PC-9 (cell line): ENCODE measurements at regions not wholly inside any gene's neighbourhood (a gene's known extent, or its start where the extent isn't known, plus 50 kb on each side); places are given as distances from the start of the nearest gene placed in this dataset.

Experiments used
- BruUV-seq: library from RNA; stranded (reverse); fragments of 400-500 nt; replicated peaks from 2 replicates; lab custom pipeline; 2021; lab: Mats Ljungman, UMichigan
- CTCF ChIA-PET: fragments of 300-600 bp; sonication (Branson Sonifier 250); formaldehyde crosslinking; loops from one replicate; lab custom pipeline; 2022; ENCODE audit warnings: antibody characterized with exemption; lab: Charles Lee
- POLR2A ChIA-PET: fragments of 300-600 bp; sonication (Branson Sonifier 250); formaldehyde crosslinking; loops from one replicate; lab custom pipeline; 2022; ENCODE audit warnings: antibody characterized with exemption; ENCODE audit not compliant: unreplicated experiment; lab: Charles Lee
- DNase-seq, 2 experiments: peaks; one replicate each; pipeline versions ENCODE4 v3.0.0 to v3.0.0-alpha.2; 2015 to 2022; ENCODE audit warnings: mixed read lengths in 1 of 2
- H2AFZ ChIP-seq: fragments of 200-600 bp; sonication (generic); 2 replicates; pipeline ENCODE4 v1.8.1; 2017; ENCODE audit warnings: antibody characterized with exemption
- H3F3A ChIP-seq: fragments of 200-600 bp; sonication (generic); 2 replicates; pipeline ENCODE4 v1.8.1; 2017; ENCODE audit warnings: antibody characterized with exemption, mild to moderate bottlenecking, low read depth; ENCODE audit not compliant: insufficient read depth
- H3K27ac ChIP-seq: fragments of 200-600 bp; sonication (generic); 2 replicates; pipeline ENCODE4 v1.6.1; 2016; ENCODE audit warnings: mixed run types
- H3K27me3 ChIP-seq: fragments of 200-600 bp; sonication (generic); 2 replicates; pipeline ENCODE4 v1.6.1; 2016; ENCODE audit warnings: low read depth, mixed run types; ENCODE audit not compliant: insufficient read depth
- H3K36me3 ChIP-seq: fragments of 200-600 bp; sonication (generic); 2 replicates; pipeline ENCODE4 v1.6.1; 2016; ENCODE audit warnings: low read depth, mixed run types
- H3K4me1 ChIP-seq: fragments of 200-600 bp; sonication (generic); replicated peaks from 2 replicates; pipeline ENCODE4 v1.6.1; 2016; ENCODE audit warnings: mixed run types; ENCODE audit not compliant: insufficient read depth
- H3K4me2 ChIP-seq: fragments of 200-600 bp; sonication (generic); 2 replicates; pipeline ENCODE4 v1.6.1; 2017; ENCODE audit warnings: mixed run types
- H3K4me3 ChIP-seq: fragments of 200-600 bp; sonication (generic); 2 replicates; pipeline ENCODE4 v1.6.1; 2016; ENCODE audit warnings: mixed run types
- H3K79me2 ChIP-seq: fragments of 200-600 bp; sonication (generic); 2 replicates; pipeline ENCODE4 v1.6.1; 2017; ENCODE audit warnings: low read depth, mixed run types
- H3K9me2 ChIP-seq: fragments of 200-600 bp; sonication (generic); 2 replicates; pipeline ENCODE4 v1.8.1; 2017; ENCODE audit warnings: mild to moderate bottlenecking; ENCODE audit not compliant: insufficient read depth
- H3K9me3 ChIP-seq: fragments of 200-600 bp; sonication (generic); 2 replicates; pipeline ENCODE4 v1.8.1; 2016; ENCODE audit warnings: low read depth; ENCODE audit not compliant: insufficient read depth
- H4K20me1 ChIP-seq: fragments of 200-600 bp; sonication (generic); 2 replicates; pipeline ENCODE4 v1.8.1; 2017; ENCODE audit not compliant: insufficient read depth
- EZH2 ChIP-seq: fragments of 200-600 bp; sonication (generic); IDR thresholded peaks from 2 replicates; pipeline ENCODE4 v1.8.0; 2017; ENCODE audit warnings: antibody characterized with exemption, low read depth
- intact Hi-C: fragments of 100-400 bp; cut with micrococcal nuclease; formaldehyde crosslinking; loops from one replicate; pipeline ENCODE4 v1.10.0; 2022; ENCODE audit not compliant: unreplicated experiment
- TF ChIP-seq, protein P1 (sequence below): fragments of 200-600 bp; sonication (generic); conservative IDR thresholded peaks from 2 replicates; pipeline ENCODE4 v1.6.1; 2017; ENCODE audit warnings: mixed run types, antibody characterized with exemption, mild to moderate bottlenecking, moderate library complexity

DNA sequence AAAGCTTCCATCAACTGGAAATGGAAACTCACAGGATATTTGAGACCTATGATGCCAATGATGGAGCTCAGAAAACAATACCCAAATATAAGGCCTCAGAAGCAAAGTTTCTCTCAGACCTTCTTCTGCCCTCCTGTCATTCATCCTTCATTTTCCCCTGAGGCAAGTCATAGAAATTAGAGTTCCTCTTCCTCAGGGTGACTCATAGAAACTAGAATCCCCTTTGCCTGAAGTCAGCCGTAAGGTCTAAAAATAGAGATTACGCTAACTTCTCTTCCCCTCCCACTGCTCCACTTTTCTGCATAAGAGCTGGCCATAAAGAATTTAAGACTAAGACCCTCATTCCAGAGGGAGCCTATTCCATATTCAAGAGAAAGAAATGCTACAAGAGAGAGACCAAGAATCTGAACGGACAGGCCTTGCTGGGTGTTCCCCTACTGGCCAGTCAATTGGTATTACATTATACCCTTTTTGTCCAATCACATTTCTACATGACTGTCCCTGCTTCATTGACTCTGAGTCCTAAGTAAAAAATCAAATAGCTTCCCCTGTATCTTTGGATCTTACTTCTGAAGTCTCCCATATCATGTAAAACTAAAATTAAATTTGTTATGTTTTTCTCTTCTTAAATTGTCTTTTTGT, 994.9 kb downstream of the ADGRL2 start:
- no peaks in the 10 kb centered on the region for H4K20me1 ChIP-seq
- H3K4me2 ChIP-seq: no peak overlapping the region
- no peak for DNase-seq
- no peak overlapping the region for H3K4me3 ChIP-seq
- TF ChIP-seq EZH2: no peak
- TF ChIP-seq, protein P1, sequence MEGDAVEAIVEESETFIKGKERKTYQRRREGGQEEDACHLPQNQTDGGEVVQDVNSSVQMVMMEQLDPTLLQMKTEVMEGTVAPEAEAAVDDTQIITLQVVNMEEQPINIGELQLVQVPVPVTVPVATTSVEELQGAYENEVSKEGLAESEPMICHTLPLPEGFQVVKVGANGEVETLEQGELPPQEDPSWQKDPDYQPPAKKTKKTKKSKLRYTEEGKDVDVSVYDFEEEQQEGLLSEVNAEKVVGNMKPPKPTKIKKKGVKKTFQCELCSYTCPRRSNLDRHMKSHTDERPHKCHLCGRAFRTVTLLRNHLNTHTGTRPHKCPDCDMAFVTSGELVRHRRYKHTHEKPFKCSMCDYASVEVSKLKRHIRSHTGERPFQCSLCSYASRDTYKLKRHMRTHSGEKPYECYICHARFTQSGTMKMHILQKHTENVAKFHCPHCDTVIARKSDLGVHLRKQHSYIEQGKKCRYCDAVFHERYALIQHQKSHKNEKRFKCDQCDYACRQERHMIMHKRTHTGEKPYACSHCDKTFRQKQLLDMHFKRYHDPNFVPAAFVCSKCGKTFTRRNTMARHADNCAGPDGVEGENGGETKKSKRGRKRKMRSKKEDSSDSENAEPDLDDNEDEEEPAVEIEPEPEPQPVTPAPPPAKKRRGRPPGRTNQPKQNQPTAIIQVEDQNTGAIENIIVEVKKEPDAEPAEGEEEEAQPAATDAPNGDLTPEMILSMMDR: no peak
- H2AFZ ChIP-seq: no peak overlapping the region
- H3K79me2 ChIP-seq: no peaks in the 10 kb centered on the region
- no peaks in the 10 kb centered on the region for H3K4me1 ChIP-seq
- H3K9me2 ChIP-seq: no peaks in the 10 kb centered on the region
- POLR2A ChIA-PET: no interaction called here
- CTCF ChIA-PET: no interaction called here
- H3K27me3 ChIP-seq: no peaks in the 10 kb centered on the region
- intact Hi-C loops: no loop called here
- no peaks in the 10 kb centered on the region for H3K36me3 ChIP-seq
- H3K9me3 ChIP-seq: no peaks in the 10 kb centered on the region; the same call in 1 of the 2 replicates
- no peaks in the 10 kb centered on the region for H3F3A ChIP-seq
- no TSS peak for BruUV-seq
- H3K27ac ChIP-seq: no peak overlapping the region

DNA sequence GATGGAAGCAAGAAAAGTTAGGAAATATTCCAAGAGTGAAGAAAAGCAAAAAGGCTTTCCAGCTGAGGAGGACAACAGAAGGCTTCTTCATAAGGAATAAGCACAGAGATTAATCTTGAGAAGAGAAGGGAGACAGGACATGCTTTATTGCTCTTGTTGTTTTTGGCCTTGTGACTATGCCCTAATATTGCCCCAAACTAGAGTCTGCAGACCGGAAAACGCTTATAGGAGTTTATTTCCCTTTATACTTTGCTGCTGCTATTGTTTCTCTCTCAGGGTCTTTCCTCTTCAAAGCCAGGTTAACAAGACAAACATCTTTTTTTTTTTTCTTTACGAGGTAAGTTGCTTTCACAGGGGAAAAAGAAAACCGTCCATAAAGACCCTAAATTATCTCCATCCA, 991.4 kb downstream of the ADGRL2 start:
- H3K4me1 ChIP-seq: no peaks in the 10 kb centered on the region
- no peaks in the 10 kb centered on the region for H3K36me3 ChIP-seq
- H3K9me3 ChIP-seq: no peaks in the 10 kb centered on the region; the same call in 1 of the 2 replicates
- H4K20me1 ChIP-seq: no peaks in the 10 kb centered on the region
- TF ChIP-seq, protein P1: no peak
- TF ChIP-seq EZH2: no peak
- ChIA-PET POLR2A (no interaction called here), CTCF (no interaction called here)
- no peak overlapping the region for H2AFZ ChIP-seq
- H3K27me3 ChIP-seq: no peaks in the 10 kb centered on the region
- H3K4me3 ChIP-seq: no peak overlapping the region
- no peak overlapping the region for H3K27ac ChIP-seq
- no peak overlapping the region for H3K4me2 ChIP-seq
- intact Hi-C loops: no loop called here
- DNase-seq: no peak
- H3K9me2 ChIP-seq: 0 out of 2 replicates have a peak, but pooled peaks cover 4% of the 10 kb centered on the region
- H3F3A ChIP-seq: no peaks in the 10 kb centered on the region
- H3K79me2 ChIP-seq: no peaks in the 10 kb centered on the region
- no TSS peak for BruUV-seq

DNA sequence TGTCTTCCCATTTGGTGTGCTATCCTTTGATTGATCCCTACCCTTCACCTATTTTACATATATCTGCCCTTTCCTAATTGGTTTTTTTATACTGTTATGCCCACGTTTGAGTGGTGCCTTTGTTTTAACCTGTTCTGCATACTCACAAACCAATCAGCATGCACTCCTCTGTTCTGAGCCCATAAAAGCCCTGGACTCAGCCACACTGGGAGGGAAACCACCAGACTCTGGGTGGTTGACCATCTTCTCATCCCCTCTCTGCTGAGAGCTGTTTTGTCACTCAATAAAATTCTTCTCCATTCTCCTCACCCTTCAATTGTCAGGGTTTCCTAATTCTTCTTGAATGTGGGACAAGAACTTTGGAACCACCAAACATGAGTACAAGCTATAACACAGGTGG, 989.8 kb downstream of the ADGRL2 start:
- ChIA-PET POLR2A (no interaction called here), CTCF (no interaction called here)
- Histone ChIP-seq H3K4me2 (no peak overlapping the region), H3K4me3 (no peak overlapping the region), H3K27ac (no peak overlapping the region), H3K4me1 (no peaks in the 10 kb centered on the region), H3K36me3 (no peaks in the 10 kb centered on the region), H3F3A (no peaks in the 10 kb centered on the region), H3K79me2 (no peaks in the 10 kb centered on the region), H3K9me3 (no peaks in the 10 kb centered on the region; the same call in 1 of the 2 replicates), H3K27me3 (no peaks in the 10 kb centered on the region), H2AFZ (no peak overlapping the region), H4K20me1 (no peaks in the 10 kb centered on the region), H3K9me2 (0 out of 2 replicates have a peak, but pooled peaks cover 4% of the 10 kb centered on the region)
- DNase-seq: no peak
- no peak for TF ChIP-seq EZH2
- TF ChIP-seq, protein P1: no peak
- no TSS peak for BruUV-seq
- intact Hi-C loops: no loop called here
